ENCODE measurements at regions not wholly inside any gene's neighbourhood (a gene's known extent, or its start where the extent isn't known, plus 50 kb on each side); places are given as distances from the start of the nearest gene placed in this dataset.

DNA sequence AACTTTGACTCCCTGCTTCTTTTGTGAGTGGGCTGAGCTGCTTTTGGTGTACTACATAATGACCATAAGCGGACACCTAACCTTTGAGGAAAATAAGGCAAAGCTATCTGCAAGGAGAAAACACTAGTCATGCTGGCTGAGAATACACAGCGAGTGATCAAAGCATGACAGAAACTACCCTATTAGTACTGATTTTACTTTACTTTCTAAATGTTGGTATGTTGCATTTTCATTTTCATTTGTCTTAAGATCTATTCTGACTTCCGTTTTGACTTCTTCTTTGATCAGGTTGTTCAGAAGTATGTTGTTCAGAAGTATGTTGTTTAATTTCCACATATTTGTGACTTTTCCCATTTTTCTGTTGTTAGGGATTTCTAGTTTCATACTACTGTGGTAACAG lies 361.1 kb downstream of the TRAM1L1 start:
- no TSS peak for BruUV-seq (replicated peaks)
- CTCF ChIA-PET: no interaction called here
- no CpG with 5 or more reads among the region's 3 CpGs for WGBS, 2 experiments (ENCODE audit: extremely low coverage in 2 of 2, insufficient read length in 1 of 2)
- Histone ChIP-seq H3K27me3 (ENCODE audit: control insufficient read depth, insufficient read depth, low read length) (no peaks in the 10 kb centered on the region), H4K91ac (ENCODE audit: insufficient read depth, low read depth, low read length) (no peak overlapping the region), H3K9ac (ENCODE audit: low read depth, low read length) (no peak overlapping the region), H3K23ac (ENCODE audit: low read depth, low read length) (no peak overlapping the region), H3K56ac (ENCODE audit: extremely low read depth, insufficient read depth, low read length) (no peak overlapping the region), H3K79me1 (ENCODE audit: low read depth in 1 of 2, low read length in 2 of 2) (no peaks in the 10 kb centered on the region), H4K5ac (ENCODE audit: low read depth, low read length) (no peak overlapping the region), H2AK9ac (replicated peaks; ENCODE audit: low read depth, low read length, poor library complexity) (no peak overlapping the region), H3K4me2 (ENCODE audit: low read depth, low read length) (no peak overlapping the region), H3K18ac (ENCODE audit: low read depth, low read length) (no peak overlapping the region), H3K9me3 (ENCODE audit: control insufficient read depth, insufficient read depth, low read length) (peaks cover 8% of the 10 kb centered on the region), H2BK20ac (ENCODE audit: low read depth, low read length) (no peak overlapping the region), H4K8ac (ENCODE audit: low read depth in 2 of 2, low read length in 2 of 2) (no peak overlapping the region), H3K4me3 (ENCODE audit: insufficient read depth, low read depth, low read length) (no peak overlapping the region), H3K14ac (replicated peaks; ENCODE audit: low read depth, low read length) (no peak overlapping the region), H3K4ac (ENCODE audit: low read depth, low read length) (no peak overlapping the region), H2AK5ac (ENCODE audit: low read depth, low read length) (no peak overlapping the region), H2BK120ac (ENCODE audit: low read depth, low read length) (no peak overlapping the region), H4K20me1 (ENCODE audit: insufficient read depth, low read length) (no peaks in the 10 kb centered on the region), H3K4me1 (ENCODE audit: control insufficient read depth, insufficient read depth, low read length) (no peaks in the 10 kb centered on the region), H3K27ac (ENCODE audit: insufficient read depth, low read length) (no peak overlapping the region), H2BK15ac (ENCODE audit: low read depth, low read length) (no peak overlapping the region), H3K9me1 (ENCODE audit: insufficient read depth, low read length) (no peaks in the 10 kb centered on the region), H2AFZ (replicated peaks; ENCODE audit: low read length, poor library complexity) (no peak overlapping the region), H2BK5ac (ENCODE audit: low read depth, low read length, poor library complexity, severe bottlenecking) (no peak overlapping the region), H3K36me3 (ENCODE audit: control insufficient read depth, insufficient read depth, low read length) (no peaks in the 10 kb centered on the region)
- no peak for TF ChIP-seq MAZ (IDR thresholded peaks at IDR 0.05; ENCODE audit: borderline replicate concordance, low read depth, low read length)
- TF ChIP-seq MXI1 (IDR thresholded peaks at IDR 0.05; ENCODE audit: borderline replicate concordance, low read depth, low read length): no peak
- TF ChIP-seq, protein P1, sequence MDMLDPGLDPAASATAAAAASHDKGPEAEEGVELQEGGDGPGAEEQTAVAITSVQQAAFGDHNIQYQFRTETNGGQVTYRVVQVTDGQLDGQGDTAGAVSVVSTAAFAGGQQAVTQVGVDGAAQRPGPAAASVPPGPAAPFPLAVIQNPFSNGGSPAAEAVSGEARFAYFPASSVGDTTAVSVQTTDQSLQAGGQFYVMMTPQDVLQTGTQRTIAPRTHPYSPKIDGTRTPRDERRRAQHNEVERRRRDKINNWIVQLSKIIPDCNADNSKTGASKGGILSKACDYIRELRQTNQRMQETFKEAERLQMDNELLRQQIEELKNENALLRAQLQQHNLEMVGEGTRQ (IDR thresholded peaks at IDR 0.05; ENCODE audit: low read depth, low read length): no peak
- TF ChIP-seq FOS (IDR thresholded peaks at IDR 0.05; ENCODE audit: low read depth, low read length): no peak
- no peak for TF ChIP-seq BHLHE40 (IDR thresholded peaks at IDR 0.05; ENCODE audit: low read depth, low read length)
- no peak for TF ChIP-seq CEBPB (IDR thresholded peaks at IDR 0.05; ENCODE audit: low read depth, low read length)
- TF ChIP-seq CHD1 (IDR thresholded peaks at IDR 0.05; ENCODE audit: low read depth, low read length): no peak
- in situ Hi-C loops (cut with MboI; ENCODE audit: low sequenced_read_pairs) (no loop called here), dilution Hi-C loops (cut with HindIII; ENCODE audit: low sequenced_read_pairs, unreplicated experiment) (no loop called here), intact Hi-C loops (cut with micrococcal nuclease) (no loop called here)
- ATAC-seq (ENCODE audit: low read depth): no peak
- no peak for DNase-seq
- POLR2A ChIA-PET (ENCODE audit: unreplicated experiment): no interaction called here

Data from IMR-90 (cell line).